GM18517 (cell line): ENCODE measurements at regions not wholly inside any gene's neighbourhood (a gene's known extent, or its start where the extent isn't known, plus 50 kb on each side); places are given as distances from the start of the nearest gene placed in this dataset.
"Not testable (repeated sequence)": the region's sequence is repeated elsewhere in the genome, so short reads cannot be mapped to it uniquely, and the experiment has no call there.

Source experiments
- ATAC-seq: cut with Tn5 transposase; IDR thresholded peaks from one replicate; pipeline ENCODE4 v1.9.1; 2021; ENCODE audit warnings: mild to moderate bottlenecking, moderate library complexity; ENCODE audit not compliant: unreplicated experiment

- ATAC-seq: no peak
These were observed 246.7 kb upstream of the CBLB start for GRCh38 chr3:106115557-106115956.

GRCh38 chr3:106116733-106117489 lies 248.1 kb upstream of the CBLB start:
- no peak for ATAC-seq

- no peak for ATAC-seq
These were observed 248.7 kb upstream of the CBLB start for GRCh38 chr3:106117490-106117858.

- ATAC-seq: no peak
These were observed 250.8 kb upstream of the CBLB start for GRCh38 chr3:106119614-106120082.

- no peak for ATAC-seq
These were observed 251.5 kb upstream of the CBLB start for GRCh38 chr3:106120356-106120755.

- no peak for ATAC-seq
These were observed 252.9 kb upstream of the CBLB start for GRCh38 chr3:106121491-106122289.

GRCh38 chr3:106124818-106125217 lies 256.0 kb upstream of the CBLB start:
- no peak for ATAC-seq

- ATAC-seq: no peak
These were observed 256.5 kb upstream of the CBLB start for GRCh38 chr3:106125321-106125720.

- no peak for ATAC-seq
These were observed 257.4 kb upstream of the CBLB start for GRCh38 chr3:106126067-106126845.

- ATAC-seq: no peak
These were observed 258.0 kb upstream of the CBLB start for GRCh38 chr3:106126846-106127235.

GRCh38 chr3:106129939-106130338 lies 261.1 kb upstream of the CBLB start:
- ATAC-seq: no peak

- no peak for ATAC-seq
These were observed 261.8 kb upstream of the CBLB start for GRCh38 chr3:106130384-106131198.

GRCh38 chr3:106135451-106136160 lies 266.8 kb upstream of the CBLB start:
- no peak for ATAC-seq

GRCh38 chr3:106139826-106140225 lies 271.0 kb upstream of the CBLB start:
- no peak for ATAC-seq

GRCh38 chr3:106140431-106140830 lies 271.6 kb upstream of the CBLB start:
- no peak for ATAC-seq

GRCh38 chr3:106144030-106144429 lies 275.2 kb upstream of the CBLB start:
- no peak for ATAC-seq

GRCh38 chr3:106148440-106149082 lies 279.7 kb upstream of the CBLB start:
- not testable (repeated sequence) for ATAC-seq

GRCh38 chr3:106157411-106157810 lies 288.6 kb upstream of the CBLB start:
- no peak for ATAC-seq

- ATAC-seq: no peak
These were observed 291.6 kb upstream of the CBLB start for GRCh38 chr3:106160396-106160795.
